Panc1 (cell line): ENCODE measurements at regions not wholly inside any gene's neighbourhood (a gene's known extent, or its start where the extent isn't known, plus 50 kb on each side); places are given as distances from the start of the nearest gene placed in this dataset.

Experiments used
- SIN3A ChIP-seq: IDR thresholded peaks from 2 replicates; pipeline ENCODE4 v1.6.1; 2012; ENCODE audit warnings: low read depth, mild to moderate bottlenecking, low read length, moderate library complexity, borderline replicate concordance; ENCODE audit not compliant: insufficient read depth
- TF ChIP-seq, protein P1 (sequence below): fragments of 450-650 bp; IDR thresholded peaks from 2 replicates; pipeline ENCODE4 v1.5.1; 2017; ENCODE audit warnings: mild to moderate bottlenecking

DNA sequence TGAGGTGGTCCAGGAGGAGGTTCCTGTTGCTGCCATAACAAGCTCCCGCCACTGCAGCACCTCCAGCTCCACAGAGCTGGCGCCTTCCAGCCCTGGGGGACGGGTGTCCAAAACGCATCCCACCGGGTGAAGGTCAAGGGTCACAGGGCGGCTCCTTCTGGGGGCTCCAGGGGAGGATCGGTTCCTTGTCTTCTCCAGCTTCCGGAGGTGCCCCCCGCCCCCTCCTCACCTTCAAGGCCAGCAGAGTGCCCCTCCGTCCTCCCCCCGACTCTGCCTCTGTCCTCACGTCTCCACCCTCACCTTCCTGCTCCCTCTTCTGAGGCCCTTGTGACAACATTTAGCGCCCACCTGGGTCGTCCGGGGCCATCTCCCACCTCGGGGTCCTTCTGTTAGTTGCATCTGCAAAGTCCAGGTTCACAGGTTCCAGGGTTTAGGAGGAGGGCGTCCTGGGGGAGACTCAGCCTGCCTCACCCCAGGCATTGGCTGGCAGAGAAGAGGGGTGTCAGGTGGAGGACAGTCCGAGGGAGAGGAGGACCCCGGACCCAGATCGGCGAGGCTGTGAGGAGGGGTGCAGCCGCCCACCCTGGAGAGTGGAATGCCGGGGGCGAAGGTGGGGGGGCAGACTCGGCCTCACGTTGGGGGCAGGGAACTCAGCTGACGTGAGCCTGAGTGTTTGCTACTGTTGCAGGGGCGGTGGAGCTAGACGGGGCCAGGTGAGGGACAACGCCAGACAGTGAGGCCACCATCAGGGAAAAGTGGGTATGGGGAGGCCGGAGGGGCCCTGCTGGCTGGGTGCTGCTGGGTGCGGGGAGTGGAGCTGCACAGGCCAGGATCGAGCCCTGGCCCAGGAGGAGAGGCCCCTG lies 205.5 kb upstream of the C14orf180 start:
- TF ChIP-seq, protein P1, sequence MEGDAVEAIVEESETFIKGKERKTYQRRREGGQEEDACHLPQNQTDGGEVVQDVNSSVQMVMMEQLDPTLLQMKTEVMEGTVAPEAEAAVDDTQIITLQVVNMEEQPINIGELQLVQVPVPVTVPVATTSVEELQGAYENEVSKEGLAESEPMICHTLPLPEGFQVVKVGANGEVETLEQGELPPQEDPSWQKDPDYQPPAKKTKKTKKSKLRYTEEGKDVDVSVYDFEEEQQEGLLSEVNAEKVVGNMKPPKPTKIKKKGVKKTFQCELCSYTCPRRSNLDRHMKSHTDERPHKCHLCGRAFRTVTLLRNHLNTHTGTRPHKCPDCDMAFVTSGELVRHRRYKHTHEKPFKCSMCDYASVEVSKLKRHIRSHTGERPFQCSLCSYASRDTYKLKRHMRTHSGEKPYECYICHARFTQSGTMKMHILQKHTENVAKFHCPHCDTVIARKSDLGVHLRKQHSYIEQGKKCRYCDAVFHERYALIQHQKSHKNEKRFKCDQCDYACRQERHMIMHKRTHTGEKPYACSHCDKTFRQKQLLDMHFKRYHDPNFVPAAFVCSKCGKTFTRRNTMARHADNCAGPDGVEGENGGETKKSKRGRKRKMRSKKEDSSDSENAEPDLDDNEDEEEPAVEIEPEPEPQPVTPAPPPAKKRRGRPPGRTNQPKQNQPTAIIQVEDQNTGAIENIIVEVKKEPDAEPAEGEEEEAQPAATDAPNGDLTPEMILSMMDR: no peak
- TF ChIP-seq SIN3A: no peak
